Neural progenitor cell (in vitro differentiated cells): ENCODE measurements at regions not wholly inside any gene's neighbourhood (a gene's known extent, or its start where the extent isn't known, plus 50 kb on each side); places are given as distances from the start of the nearest gene placed in this dataset.
A peak's percentile ranks its signal among the peaks of the same experiment; 100 is the strongest.

Source experiments
- DNase-seq: peaks from one replicate; pipeline ENCODE4 v3.0.0-alpha.2; 2016; ENCODE audit warnings: low spot score
- H2AFZ ChIP-seq: fragments of 200-600 bp; sonication (generic); replicated peaks from 2 replicates; pipeline ENCODE4 v1.6.1; 2016; ENCODE audit warnings: antibody characterized with exemption
- H3F3A ChIP-seq: fragments of 200-600 bp; sonication (generic); 2 replicates; pipeline ENCODE4 v1.6.1; 2016; ENCODE audit warnings: antibody characterized with exemption, low read depth
- H3K27ac ChIP-seq: fragments of 200-600 bp; sonication (generic); 2 replicates; pipeline ENCODE4 v1.5.1; 2016; ENCODE audit warnings: mild to moderate bottlenecking
- H3K27me3 ChIP-seq: fragments of 200-600 bp; sonication (generic); 2 replicates; pipeline ENCODE4 v1.6.1; 2016; ENCODE audit warnings: mild to moderate bottlenecking, moderate library complexity
- H3K36me3 ChIP-seq: fragments of 200-600 bp; sonication (generic); 2 replicates; pipeline ENCODE4 v1.5.1; 2016
- H3K4me1 ChIP-seq: fragments of 200-600 bp; sonication (generic); 2 replicates; pipeline ENCODE4 v1.6.1; 2016; ENCODE audit warnings: mixed run types
- H3K4me2 ChIP-seq: fragments of 200-600 bp; sonication (generic); 2 replicates; pipeline ENCODE4 v1.6.1; 2016
- H3K4me3 ChIP-seq: fragments of 200-600 bp; sonication (generic); 2 replicates; pipeline ENCODE4 v1.5.1; 2016
- H3K79me2 ChIP-seq: fragments of 200-600 bp; sonication (generic); 2 replicates; pipeline ENCODE4 v1.6.1; 2016; ENCODE audit warnings: low read depth
- H3K9ac ChIP-seq: fragments of 200-600 bp; sonication (generic); 2 replicates; pipeline ENCODE4 v1.6.1; 2016
- H3K9me3 ChIP-seq: fragments of 200-600 bp; sonication (generic); 2 replicates; pipeline ENCODE4 v1.5.1; 2016; ENCODE audit warnings: low read depth
- H4K20me1 ChIP-seq: fragments of 200-600 bp; sonication (generic); 2 replicates; pipeline ENCODE4 v1.6.1; 2016; ENCODE audit warnings: low read depth
- H3K27ac Mint-ChIP-seq: 3 replicates; pipeline ENCODE4 v1.8.0; 2021; ENCODE audit warnings: mixed read lengths
- H3K27me3 Mint-ChIP-seq: 2 replicates; pipeline ENCODE4 v1.8.0; 2022; ENCODE audit warnings: low read depth, mild to moderate bottlenecking, inconsistent platforms, moderate library complexity, mixed read lengths; ENCODE audit not compliant: insufficient read depth
- H3K36me3 Mint-ChIP-seq: 3 replicates; pipeline ENCODE4 v1.8.0; 2021; ENCODE audit warnings: mixed read lengths
- H3K4me1 Mint-ChIP-seq: 3 replicates; pipeline ENCODE4 v1.8.0; 2021; ENCODE audit warnings: mixed read lengths
- H3K4me3 Mint-ChIP-seq: 3 replicates; pipeline ENCODE4 v1.8.0; 2021; ENCODE audit warnings: mild to moderate bottlenecking, moderate library complexity, mixed read lengths
- H3K9me3 Mint-ChIP-seq: 3 replicates; pipeline ENCODE4 v1.8.0; 2020; ENCODE audit warnings: mixed read lengths
- EZH2 ChIP-seq: fragments of 200-600 bp; sonication (generic); IDR thresholded peaks from 2 replicates; pipeline ENCODE4 v1.6.1; 2017; ENCODE audit warnings: antibody characterized with exemption, mild to moderate bottlenecking, moderate library complexity
- EZH2phosphoT487 ChIP-seq: fragments of 200-600 bp; sonication (generic); IDR thresholded peaks from 2 replicates; pipeline ENCODE4 v1.6.1; 2017; ENCODE audit warnings: antibody characterized with exemption
- TF ChIP-seq, protein P1 (sequence below): fragments of 200-600 bp; sonication (generic); IDR thresholded peaks from 2 replicates; pipeline ENCODE4 v1.5.1; 2017; ENCODE audit warnings: antibody characterized with exemption, mild to moderate bottlenecking

DNA sequence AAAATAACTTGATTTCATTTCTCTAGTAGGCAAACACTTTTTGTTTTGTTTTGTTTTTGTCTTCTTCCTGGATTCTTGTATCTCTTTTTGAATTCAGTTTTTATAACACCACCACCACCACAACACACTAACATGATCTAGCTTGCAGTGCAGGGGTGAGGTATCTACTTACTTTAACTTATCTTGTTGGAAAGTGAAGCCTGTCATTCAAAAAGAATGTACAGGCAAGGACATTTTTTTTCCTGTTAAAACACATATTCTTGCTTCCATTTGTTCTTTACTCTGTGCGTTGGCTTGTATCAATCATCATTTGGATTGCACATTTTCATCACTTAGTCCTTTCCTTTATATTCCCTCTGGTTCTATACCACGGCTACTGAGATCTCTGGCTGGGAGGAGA, 824.2 kb downstream of the PLCL1 start:
- Histone ChIP-seq H3K27ac (no peak overlapping the region), H4K20me1 (no peaks in the 10 kb centered on the region), H3F3A (no peaks in the 10 kb centered on the region), H3K4me2 (no peak overlapping the region), H3K27me3 (no peaks in the 10 kb centered on the region), H3K36me3 (no peaks in the 10 kb centered on the region), H3K9ac (no peak overlapping the region), H3K4me3 (no peak overlapping the region), H3K4me1 (no peaks in the 10 kb centered on the region), H2AFZ (peak overlapping the region; percentile 17), H3K9me3 (no peaks in the 10 kb centered on the region), H3K79me2 (no peaks in the 10 kb centered on the region)
- H3K27me3 Mint-ChIP-seq, result no peaks in the 10 kb centered on the region
- H3K4me1 Mint-ChIP-seq, result no peaks in the 10 kb centered on the region
- TF ChIP-seq, protein P1, sequence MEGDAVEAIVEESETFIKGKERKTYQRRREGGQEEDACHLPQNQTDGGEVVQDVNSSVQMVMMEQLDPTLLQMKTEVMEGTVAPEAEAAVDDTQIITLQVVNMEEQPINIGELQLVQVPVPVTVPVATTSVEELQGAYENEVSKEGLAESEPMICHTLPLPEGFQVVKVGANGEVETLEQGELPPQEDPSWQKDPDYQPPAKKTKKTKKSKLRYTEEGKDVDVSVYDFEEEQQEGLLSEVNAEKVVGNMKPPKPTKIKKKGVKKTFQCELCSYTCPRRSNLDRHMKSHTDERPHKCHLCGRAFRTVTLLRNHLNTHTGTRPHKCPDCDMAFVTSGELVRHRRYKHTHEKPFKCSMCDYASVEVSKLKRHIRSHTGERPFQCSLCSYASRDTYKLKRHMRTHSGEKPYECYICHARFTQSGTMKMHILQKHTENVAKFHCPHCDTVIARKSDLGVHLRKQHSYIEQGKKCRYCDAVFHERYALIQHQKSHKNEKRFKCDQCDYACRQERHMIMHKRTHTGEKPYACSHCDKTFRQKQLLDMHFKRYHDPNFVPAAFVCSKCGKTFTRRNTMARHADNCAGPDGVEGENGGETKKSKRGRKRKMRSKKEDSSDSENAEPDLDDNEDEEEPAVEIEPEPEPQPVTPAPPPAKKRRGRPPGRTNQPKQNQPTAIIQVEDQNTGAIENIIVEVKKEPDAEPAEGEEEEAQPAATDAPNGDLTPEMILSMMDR, result no peak
- TF ChIP-seq EZH2 (no peak), EZH2phosphoT487 (no peak)
- H3K27ac Mint-ChIP-seq, result no peak overlapping the region
- H3K36me3 Mint-ChIP-seq, result no peaks in the 10 kb centered on the region
- H3K9me3 Mint-ChIP-seq, result no peaks in the 10 kb centered on the region
- H3K4me3 Mint-ChIP-seq, result no peak overlapping the region
- no peak for DNase-seq

GRCh38 chr2:198622986-198623730, 818.8 kb downstream of the PLCL1 start:
- Histone ChIP-seq H3K79me2 (no peaks in the 10 kb centered on the region), H3K4me3 (no peak overlapping the region), H3K4me1 (no peaks in the 10 kb centered on the region), H3K27ac (no peak overlapping the region), H3F3A (no peaks in the 10 kb centered on the region), H3K9me3 (no peaks in the 10 kb centered on the region), H2AFZ (no peak overlapping the region), H3K36me3 (no peaks in the 10 kb centered on the region), H4K20me1 (no peaks in the 10 kb centered on the region), H3K9ac (no peak overlapping the region), H3K27me3 (no peaks in the 10 kb centered on the region), H3K4me2 (no peak overlapping the region)
- H3K27ac Mint-ChIP-seq, result no peak overlapping the region
- no peaks in the 10 kb centered on the region for H3K4me1 Mint-ChIP-seq
- no peak overlapping the region for H3K4me3 Mint-ChIP-seq
- H3K36me3 Mint-ChIP-seq, result no peaks in the 10 kb centered on the region
- no peak for DNase-seq
- H3K27me3 Mint-ChIP-seq, result no peaks in the 10 kb centered on the region
- TF ChIP-seq EZH2 (no peak), EZH2phosphoT487 (no peak)
- TF ChIP-seq, protein P1, result no peak
- H3K9me3 Mint-ChIP-seq, result no peaks in the 10 kb centered on the region

GRCh38 chr2:198615972-198616371, 811.6 kb downstream of the PLCL1 start:
- Histone ChIP-seq H3K36me3 (no peaks in the 10 kb centered on the region), H4K20me1 (no peaks in the 10 kb centered on the region), H3K9me3 (no peaks in the 10 kb centered on the region), H3K4me2 (no peak overlapping the region), H2AFZ (no peak overlapping the region), H3K4me1 (no peaks in the 10 kb centered on the region), H3K27me3 (no peaks in the 10 kb centered on the region), H3K27ac (no peak overlapping the region), H3K4me3 (no peak overlapping the region), H3K79me2 (no peaks in the 10 kb centered on the region), H3F3A (no peaks in the 10 kb centered on the region), H3K9ac (no peak overlapping the region)
- Mint-ChIP-seq H3K27ac (no peak overlapping the region), H3K4me3 (no peak overlapping the region), H3K9me3 (no peaks in the 10 kb centered on the region), H3K36me3 (no peaks in the 10 kb centered on the region), H3K27me3 (no peaks in the 10 kb centered on the region), H3K4me1 (peaks cover 3% of the 10 kb centered on the region)
- no peak for DNase-seq
- TF ChIP-seq EZH2, result no peak
- TF ChIP-seq, protein P1, result no peak
- no peak for TF ChIP-seq EZH2phosphoT487
